Omental fat pad (tissue), 3 donors: ENCODE measurements at regions not wholly inside any gene's neighbourhood (a gene's known extent, or its start where the extent isn't known, plus 50 kb on each side); places are given as distances from the start of the nearest gene placed in this dataset.

ENCODE experiments used
- ATAC-seq: fragments of 150-250 bp; one replicate; pipeline ENCODE4 v1.9.1; 2016; ENCODE audit warnings: mild to moderate bottlenecking, moderate library complexity; ENCODE audit not compliant: low FRiP score
- DNase-seq: peaks from one replicate; pipeline ENCODE4 v3.0.0-alpha.2; 2019; ENCODE audit warnings: low spot score
- CTCF ChIP-seq, 3 donors: fragments of 450-650 bp; IDR thresholded peaks; one replicate each; pipeline ENCODE4 v1.5.1; 2016 to 2017; ENCODE audit warnings: antibody characterized with exemption in 3 of 3, mild to moderate bottlenecking in 3 of 3, moderate library complexity in 2 of 3

GRCh38 chr20:57860576-57860975 lies 150.8 kb upstream of the PMEPA1 start:
- DNase-seq: no peak
- no peak for TF ChIP-seq CTCF (IDR thresholded peaks at IDR 0.05)
- ATAC-seq: no peak

GRCh38 chr20:57857969-57858368 lies 148.2 kb upstream of the PMEPA1 start:
- DNase-seq: no peak
- TF ChIP-seq CTCF (IDR thresholded peaks at IDR 0.05): no peak
- ATAC-seq: no peak

- no peak for TF ChIP-seq CTCF (IDR thresholded peaks at IDR 0.05)
- DNase-seq: no peak
- no peak for ATAC-seq
Observed at GRCh38 chr20:57857118-57857517, 147.3 kb upstream of the PMEPA1 start.

GRCh38 chr20:57856658-57857057 lies 146.8 kb upstream of the PMEPA1 start:
- ATAC-seq: no peak
- no peak for TF ChIP-seq CTCF (IDR thresholded peaks at IDR 0.05)
- DNase-seq: no peak

GRCh38 chr20:57851796-57852195 lies 142.0 kb upstream of the PMEPA1 start:
- DNase-seq: no peak
- no peak for ATAC-seq
- no peak for TF ChIP-seq CTCF (IDR thresholded peaks at IDR 0.05)

GRCh38 chr20:57851025-57851682 lies 141.3 kb upstream of the PMEPA1 start:
- ATAC-seq: no peak
- no peak for TF ChIP-seq CTCF (IDR thresholded peaks at IDR 0.05)
- no peak for DNase-seq

GRCh38 chr20:57849521-57850215 lies 139.9 kb upstream of the PMEPA1 start:
- DNase-seq (no peak), ATAC-seq (no peak)
- TF ChIP-seq CTCF (IDR thresholded peaks at IDR 0.05): no peak
